HG03095 (cell line): ENCODE measurements at regions not wholly inside any gene's neighbourhood (a gene's known extent, or its start where the extent isn't known, plus 50 kb on each side); places are given as distances from the start of the nearest gene placed in this dataset.
"Not testable (repeated sequence)": the region's sequence is repeated elsewhere in the genome, so short reads cannot be mapped to it uniquely, and the experiment has no call there.

Experiments
- ATAC-seq: cut with Tn5 transposase; IDR thresholded peaks from one replicate; pipeline ENCODE4 v1.9.1; 2021; ENCODE audit warnings: moderate library complexity; ENCODE audit not compliant: unreplicated experiment

- ATAC-seq: no peak
Observed at GRCh38 chr3:21036888-21037287, 714.1 kb downstream of the ZNF385D start.

- no peak for ATAC-seq
Observed at GRCh38 chr3:21028412-21028811, 722.6 kb downstream of the ZNF385D start.

GRCh38 chr3:21024563-21024962, 726.4 kb downstream of the ZNF385D start:
- ATAC-seq: no peak

GRCh38 chr3:21020681-21021080, 730.3 kb downstream of the ZNF385D start:
- ATAC-seq: no peak

GRCh38 chr3:21020043-21020442, 731.0 kb downstream of the ZNF385D start:
- ATAC-seq: no peak

- ATAC-seq: no peak
Observed at GRCh38 chr3:21017115-21017852, 733.7 kb downstream of the ZNF385D start.

GRCh38 chr3:21013566-21013965, 737.4 kb downstream of the ZNF385D start:
- ATAC-seq: no peak

GRCh38 chr3:20999661-21000060, 751.3 kb downstream of the ZNF385D start:
- ATAC-seq: no peak

GRCh38 chr3:20997183-20997582, 753.8 kb downstream of the ZNF385D start:
- no peak for ATAC-seq

- ATAC-seq: no peak
Observed at GRCh38 chr3:20990896-20991295, 760.1 kb downstream of the ZNF385D start.

GRCh38 chr3:20989653-20990052, 761.4 kb downstream of the ZNF385D start:
- not testable (repeated sequence) for ATAC-seq

- ATAC-seq: no peak
Observed at GRCh38 chr3:20984594-20985205, 766.3 kb downstream of the ZNF385D start.

GRCh38 chr3:20975188-20975651, 775.8 kb downstream of the ZNF385D start:
- ATAC-seq: no peak

GRCh38 chr3:20974396-20974795, 776.6 kb downstream of the ZNF385D start:
- ATAC-seq: no peak

GRCh38 chr3:20970807-20971206, 780.2 kb downstream of the ZNF385D start:
- ATAC-seq: not testable (repeated sequence)

GRCh38 chr3:20967485-20967884, 781.5 kb upstream of the SGO1 start:
- not testable (repeated sequence) for ATAC-seq

GRCh38 chr3:20958161-20958560, 772.2 kb upstream of the SGO1 start:
- no peak for ATAC-seq

- ATAC-seq: no peak
Observed at GRCh38 chr3:20945892-20946291, 759.9 kb upstream of the SGO1 start.

GRCh38 chr3:20935791-20936190, 749.8 kb upstream of the SGO1 start:
- no peak for ATAC-seq

GRCh38 chr3:20931834-20932233, 745.8 kb upstream of the SGO1 start:
- ATAC-seq: no peak

- ATAC-seq: no peak
Observed at GRCh38 chr3:20930034-20930433, 744.0 kb upstream of the SGO1 start.

- no peak for ATAC-seq
Observed at GRCh38 chr3:20924646-20925385, 738.8 kb upstream of the SGO1 start.
